ENCODE measurements at regions not wholly inside any gene's neighbourhood (a gene's known extent, or its start where the extent isn't known, plus 50 kb on each side); places are given as distances from the start of the nearest gene placed in this dataset.

DNA sequence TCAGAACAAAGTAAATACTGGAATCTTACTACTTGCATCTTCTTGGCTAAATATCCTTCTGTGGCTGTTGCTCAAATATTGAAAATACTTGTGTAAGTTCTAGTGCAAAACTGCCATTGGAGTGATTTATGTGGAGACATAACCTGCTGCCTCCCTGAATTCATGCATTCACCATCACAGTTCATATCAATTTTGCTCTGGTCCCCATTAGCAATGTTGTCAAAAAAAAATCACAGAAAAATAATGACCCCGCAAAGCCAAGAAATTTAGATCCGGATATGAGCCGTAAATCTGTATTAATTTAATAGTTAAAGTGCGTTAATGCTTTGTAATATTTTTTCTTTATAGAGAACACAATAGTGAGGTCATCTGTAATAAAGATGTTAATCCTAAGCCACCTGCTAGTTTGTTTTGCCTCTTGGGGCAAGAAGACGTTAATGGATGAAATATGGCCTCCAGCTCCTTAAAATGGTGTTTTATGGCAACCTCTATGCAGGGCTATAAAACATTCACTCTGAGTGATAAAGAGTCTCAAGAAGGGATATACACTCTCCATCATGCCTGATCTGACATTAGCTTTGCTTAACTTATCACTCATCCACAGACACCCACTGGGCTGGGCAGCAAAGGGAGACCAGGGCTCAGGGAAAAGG lies 255.9 kb downstream of the INSC start:
- no peaks in the 10 kb centered on the region for H3K9me3 ChIP-seq
- WGBS, 2 donors, result 71 to 73% methylated on average over 5 of the region's 5 CpGs
- TF ChIP-seq POLR2A (IDR thresholded peaks at IDR 0.05) (no peak), EP300 (IDR thresholded peaks at IDR 0.05) (no peak), POLR2AphosphoS5 (IDR thresholded peaks at IDR 0.05) (no peak)
- TF ChIP-seq, protein P1, sequence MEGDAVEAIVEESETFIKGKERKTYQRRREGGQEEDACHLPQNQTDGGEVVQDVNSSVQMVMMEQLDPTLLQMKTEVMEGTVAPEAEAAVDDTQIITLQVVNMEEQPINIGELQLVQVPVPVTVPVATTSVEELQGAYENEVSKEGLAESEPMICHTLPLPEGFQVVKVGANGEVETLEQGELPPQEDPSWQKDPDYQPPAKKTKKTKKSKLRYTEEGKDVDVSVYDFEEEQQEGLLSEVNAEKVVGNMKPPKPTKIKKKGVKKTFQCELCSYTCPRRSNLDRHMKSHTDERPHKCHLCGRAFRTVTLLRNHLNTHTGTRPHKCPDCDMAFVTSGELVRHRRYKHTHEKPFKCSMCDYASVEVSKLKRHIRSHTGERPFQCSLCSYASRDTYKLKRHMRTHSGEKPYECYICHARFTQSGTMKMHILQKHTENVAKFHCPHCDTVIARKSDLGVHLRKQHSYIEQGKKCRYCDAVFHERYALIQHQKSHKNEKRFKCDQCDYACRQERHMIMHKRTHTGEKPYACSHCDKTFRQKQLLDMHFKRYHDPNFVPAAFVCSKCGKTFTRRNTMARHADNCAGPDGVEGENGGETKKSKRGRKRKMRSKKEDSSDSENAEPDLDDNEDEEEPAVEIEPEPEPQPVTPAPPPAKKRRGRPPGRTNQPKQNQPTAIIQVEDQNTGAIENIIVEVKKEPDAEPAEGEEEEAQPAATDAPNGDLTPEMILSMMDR (IDR thresholded peaks at IDR 0.05), result no peak
- no peaks in the 10 kb centered on the region for H3K36me3 ChIP-seq
- H3K27me3 ChIP-seq, result no peaks in the 10 kb centered on the region
- intact Hi-C loops (cut with DNase I), result no loop called here
- no peak overlapping the region for H3K4me3 ChIP-seq
- no peak for DNase-seq
- H3K4me1 ChIP-seq, result no peaks in the 10 kb centered on the region
- no peak overlapping the region for H3K27ac ChIP-seq

DNA sequence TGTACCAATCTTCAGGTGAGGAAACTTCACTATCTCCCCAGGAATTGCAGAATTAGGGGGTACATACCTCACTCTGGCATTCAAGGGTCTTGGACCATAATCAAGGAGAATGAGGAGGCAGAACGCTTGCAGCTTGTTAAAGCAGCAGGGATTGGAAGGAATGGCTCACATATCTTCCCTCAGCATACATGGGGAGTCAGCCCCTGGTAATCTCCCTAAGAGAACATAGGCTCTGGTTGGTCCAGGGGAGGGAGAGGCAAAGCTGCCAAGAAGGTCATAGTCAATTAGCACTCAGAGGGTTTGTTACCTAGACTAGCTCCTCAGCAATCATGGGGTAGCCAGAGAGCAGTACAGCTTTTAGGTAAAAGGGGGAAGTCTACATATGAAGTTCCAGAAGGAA lies 256.8 kb downstream of the INSC start:
- 66 to 84% methylated on average over 1 of the region's 1 CpG for WGBS, 2 donors
- H3K9me3 ChIP-seq, result no peaks in the 10 kb centered on the region
- H3K4me1 ChIP-seq, result no peaks in the 10 kb centered on the region

DNA sequence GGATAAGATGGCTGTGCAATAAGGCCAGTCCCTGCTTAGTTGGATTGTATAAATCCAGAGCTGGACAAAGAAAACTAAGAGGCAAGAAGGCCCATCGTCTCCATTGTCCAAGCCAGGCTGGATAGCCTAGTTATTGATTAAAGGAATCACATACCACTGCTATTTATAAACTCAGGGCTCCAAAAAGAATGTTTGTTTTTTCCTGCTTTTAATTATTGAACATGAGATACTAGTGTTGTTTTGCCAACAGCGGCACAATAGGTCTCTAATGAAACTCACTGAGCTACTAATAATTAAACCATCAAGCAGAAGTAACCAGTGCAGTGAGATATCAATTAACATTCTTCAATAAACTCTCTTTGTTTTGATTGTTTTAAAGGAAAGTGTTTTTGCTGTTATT lies 259.7 kb downstream of the INSC start:
- H3K27ac ChIP-seq, result no peak overlapping the region
- H3K9me3 ChIP-seq, result peaks cover 0 to 2% (median 0%) of the 10 kb centered on the region in 4 donors
- no peak overlapping the region for H3K4me3 ChIP-seq
- 55 to 77% methylated on average over 2 of the region's 2 CpGs for WGBS, 2 donors
- H3K4me1 ChIP-seq, result no peaks in the 10 kb centered on the region
- intact Hi-C loops (cut with DNase I), result no loop called here
- DNase-seq, result no peak
- no peaks in the 10 kb centered on the region for H3K27me3 ChIP-seq
- TF ChIP-seq, protein P1 (IDR thresholded peaks at IDR 0.05), result no peak
- TF ChIP-seq POLR2AphosphoS5 (IDR thresholded peaks at IDR 0.05), result no peak
- no peak for TF ChIP-seq POLR2A (IDR thresholded peaks at IDR 0.05)
- no peak for TF ChIP-seq EP300 (IDR thresholded peaks at IDR 0.05)
- H3K36me3 ChIP-seq, result no peaks in the 10 kb centered on the region

More for the DNA sequence above, 256.8 kb downstream of the INSC start:
- H3K27ac ChIP-seq, result no peak overlapping the region
- TF ChIP-seq POLR2AphosphoS5 (IDR thresholded peaks at IDR 0.05) (no peak), EP300 (IDR thresholded peaks at IDR 0.05) (no peak), POLR2A (IDR thresholded peaks at IDR 0.05) (no peak)
- TF ChIP-seq, protein P1 (IDR thresholded peaks at IDR 0.05), result no peak
- no peaks in the 10 kb centered on the region for H3K27me3 ChIP-seq
- intact Hi-C loops (cut with DNase I), result no loop called here
- H3K36me3 ChIP-seq, result no peaks in the 10 kb centered on the region
- no peak for DNase-seq
- no peak overlapping the region for H3K4me3 ChIP-seq

DNA sequence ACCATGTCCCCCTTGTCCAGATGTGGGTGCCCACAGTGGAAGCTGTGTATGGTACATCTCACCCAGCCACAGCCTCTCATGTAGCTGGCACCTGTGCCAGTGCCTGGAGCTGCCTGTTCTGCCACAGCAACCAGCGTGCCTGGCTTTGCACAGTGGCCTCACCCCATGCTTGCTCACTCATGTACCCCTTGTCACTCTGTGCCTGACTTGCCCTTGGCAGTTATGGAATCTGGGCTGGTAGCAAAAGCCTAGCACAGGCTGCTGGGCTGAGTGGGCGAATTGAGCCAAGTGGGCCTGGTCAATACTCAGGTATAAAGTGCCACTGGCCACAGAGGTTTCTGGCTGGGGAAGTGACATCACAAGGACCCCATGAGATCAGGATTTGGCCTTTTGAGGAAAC lies 264.2 kb downstream of the INSC start:
- H3K36me3 ChIP-seq, result no peaks in the 10 kb centered on the region
- TF ChIP-seq POLR2A (IDR thresholded peaks at IDR 0.05), result no peak
- no peak for TF ChIP-seq EP300 (IDR thresholded peaks at IDR 0.05)
- TF ChIP-seq POLR2AphosphoS5 (IDR thresholded peaks at IDR 0.05), result no peak
- intact Hi-C loops (cut with DNase I), result no loop called here
- no peak overlapping the region for H3K4me3 ChIP-seq
- no peak for DNase-seq
- no peaks in the 10 kb centered on the region for H3K4me1 ChIP-seq
- H3K9me3 ChIP-seq, result peaks cover 0 to 2% (median 0%) of the 10 kb centered on the region in 4 donors
- H3K27ac ChIP-seq, result no peak overlapping the region
- WGBS, 2 donors, result 89 to 91% methylated on average over 2 of the region's 2 CpGs
- no peaks in the 10 kb centered on the region for H3K27me3 ChIP-seq

DNA sequence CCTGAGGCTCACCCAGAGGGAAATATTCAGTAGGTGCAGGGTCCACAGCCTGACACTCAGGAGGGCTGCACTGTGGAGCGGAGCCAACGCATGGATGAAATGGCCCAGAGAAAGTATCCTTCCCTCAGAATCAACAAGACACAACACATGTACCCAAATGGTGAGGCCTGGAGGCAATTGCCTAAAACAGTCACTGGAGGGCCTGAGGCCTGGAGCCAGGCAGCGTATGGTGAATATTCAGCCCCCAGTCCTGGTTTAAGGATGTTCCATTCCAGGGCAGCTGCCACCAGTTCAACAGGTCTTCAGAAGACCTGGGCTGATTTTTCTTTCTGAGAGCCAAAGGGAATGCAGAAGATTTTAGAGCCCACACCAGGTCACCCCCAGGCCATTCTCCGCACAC lies 264.8 kb downstream of the INSC start:
- TF ChIP-seq POLR2A (IDR thresholded peaks at IDR 0.05), result no peak
- no peak for TF ChIP-seq EP300 (IDR thresholded peaks at IDR 0.05)
- no peak for TF ChIP-seq POLR2AphosphoS5 (IDR thresholded peaks at IDR 0.05)
- TF ChIP-seq, protein P1 (IDR thresholded peaks at IDR 0.05), result no peak
- 73 to 75% methylated on average over 4 of the region's 4 CpGs for WGBS, 2 donors
- intact Hi-C loops (cut with DNase I), result no loop called here

More for the DNA sequence above, 264.8 kb downstream of the INSC start:
- H3K36me3 ChIP-seq, result no peaks in the 10 kb centered on the region
- DNase-seq, result no peak
- no peak overlapping the region for H3K27ac ChIP-seq
- no peaks in the 10 kb centered on the region for H3K27me3 ChIP-seq
- H3K4me1 ChIP-seq, result no peaks in the 10 kb centered on the region
- peaks cover 0 to 2% (median 0%) of the 10 kb centered on the region in 4 donors for H3K9me3 ChIP-seq
- no peak overlapping the region for H3K4me3 ChIP-seq
